CD14-positive monocyte (primary cell): ENCODE measurements at regions not wholly inside any gene's neighbourhood (a gene's known extent, or its start where the extent isn't known, plus 50 kb on each side); places are given as distances from the start of the nearest gene placed in this dataset.

Source experiments
- DNase-seq, 3 donors: peaks; one replicate each; pipeline ENCODE4 v3.0.0-alpha.2; 2011 to 2022
- H2AFZ ChIP-seq: 2 replicates; pipeline ENCODE4 v1.6.0; 2012; ENCODE audit warnings: mild to moderate bottlenecking, low read depth, low read length, inconsistent platforms; ENCODE audit not compliant: insufficient read depth, poor library complexity, severe bottlenecking
- H3K27ac ChIP-seq, 2 donors: 1 replicate in 1 of 2; 2 replicates in 1 of 2; pipeline ENCODE4 v1.5.1; 2012 to 2013; ENCODE audit warnings: low read length in 2 of 2, control low read depth in 1 of 2, inconsistent platforms in 1 of 2, low read depth in 1 of 2, mild to moderate bottlenecking in 1 of 2
- H3K27me3 ChIP-seq, 2 donors: one replicate each; pipeline versions ENCODE4 v1.6.0 to v1.6.1; 2011 to 2013; ENCODE audit warnings: low read length in 2 of 2; ENCODE audit not compliant: control insufficient read depth in 2 of 2, insufficient read depth in 2 of 2
- H3K36me3 ChIP-seq, 2 donors: replicated peaks in 1 of 2; 1 replicate in 1 of 2; 2 replicates in 1 of 2; pipeline versions ENCODE4 v1.5.1 to v1.6.1; 2012 to 2013; ENCODE audit warnings: low read length in 2 of 2, control low read depth in 1 of 2, inconsistent platforms in 1 of 2, mild to moderate bottlenecking in 1 of 2; ENCODE audit not compliant: insufficient read depth in 2 of 2, control insufficient read depth in 1 of 2
- H3K4me1 ChIP-seq, 2 donors: 1 replicate in 1 of 2; 2 replicates in 1 of 2; pipeline versions ENCODE4 v1.5.1 to v1.6.1; 2012 to 2013; ENCODE audit warnings: low read length in 2 of 2, control low read depth in 1 of 2, inconsistent platforms in 1 of 2, mild to moderate bottlenecking in 1 of 2, moderate library complexity in 1 of 2; ENCODE audit not compliant: insufficient read depth in 2 of 2, control insufficient read depth in 1 of 2
- H3K4me2 ChIP-seq: replicated peaks from 2 replicates; pipeline ENCODE3; 2012; ENCODE audit warnings: low read length, moderate library complexity, mild to moderate bottlenecking; ENCODE audit not compliant: poor library complexity, severe bottlenecking; ENCODE audit errors: extremely low read depth
- H3K4me3 ChIP-seq, 3 experiments: fragments of 200-600 bp in 1 of 3; sonication (generic) in 1 of 3; replicated peaks in 1 of 3; 1 replicate in 2 of 3; 2 replicates in 1 of 3; pipeline ENCODE4 v1.5.1; 2011 to 2013; ENCODE audit warnings: low read length in 3 of 3, mild to moderate bottlenecking in 3 of 3, control low read depth in 2 of 3, low read depth in 2 of 3, inconsistent platforms in 1 of 3, moderate library complexity in 1 of 3
- H3K79me2 ChIP-seq: 2 replicates; pipeline ENCODE4 v1.6.0; 2012; ENCODE audit warnings: mild to moderate bottlenecking, control low read depth, inconsistent platforms, low read length, moderate library complexity; ENCODE audit not compliant: insufficient read depth
- H3K9ac ChIP-seq: 2 replicates; pipeline ENCODE4 v1.6.0; 2017; ENCODE audit warnings: low read length, mild to moderate bottlenecking; ENCODE audit not compliant: insufficient read depth, poor library complexity, severe bottlenecking
- H3K9me3 ChIP-seq, 2 donors: replicated peaks in 1 of 2; 1 replicate in 1 of 2; 2 replicates in 1 of 2; pipeline versions ENCODE4 v1.5.1 to v1.6.1; 2012 to 2013; ENCODE audit warnings: low read length in 2 of 2, control low read depth in 1 of 2; ENCODE audit not compliant: control insufficient read depth in 1 of 2, insufficient read depth in 1 of 2
- H4K20me1 ChIP-seq: 2 replicates; pipeline ENCODE4 v1.6.0; 2012; ENCODE audit warnings: mild to moderate bottlenecking, low read length, control low read depth, moderate library complexity; ENCODE audit not compliant: insufficient read depth
- H3K27ac Mint-ChIP-seq, 7 donors: one replicate each; pipeline ENCODE4 v1.8.0; 2020; ENCODE audit warnings: mild to moderate bottlenecking in 7 of 7, mixed read lengths in 7 of 7, moderate library complexity in 6 of 7, inconsistent platforms in 2 of 7
- H3K27me3 Mint-ChIP-seq, 3 donors: one replicate each; pipeline ENCODE4 v1.8.0; 2021 to 2022; ENCODE audit warnings: low read depth in 3 of 3, mild to moderate bottlenecking in 3 of 3, mixed read lengths in 3 of 3, moderate library complexity in 3 of 3, inconsistent platforms in 1 of 3
- H3K36me3 Mint-ChIP-seq, 2 donors: one replicate each; pipeline ENCODE4 v1.8.0; 2020; ENCODE audit warnings: mixed read lengths in 2 of 2, inconsistent platforms in 1 of 2, mild to moderate bottlenecking in 1 of 2
- H3K4me1 Mint-ChIP-seq: one replicate; pipeline ENCODE4 v1.8.0; 2020; ENCODE audit warnings: mild to moderate bottlenecking, mixed read lengths
- H3K4me3 Mint-ChIP-seq, 2 donors: one replicate each; pipeline ENCODE4 v1.8.0; 2020; ENCODE audit warnings: mild to moderate bottlenecking in 2 of 2, mixed read lengths in 2 of 2, moderate library complexity in 1 of 2
- H3K9me3 Mint-ChIP-seq, 7 donors: one replicate each; pipeline ENCODE4 v1.8.0; 2020 to 2022; ENCODE audit warnings: mixed read lengths in 7 of 7, mild to moderate bottlenecking in 6 of 7, moderate library complexity in 6 of 7, inconsistent platforms in 2 of 7
- CTCF ChIP-seq: fragments of 200-600 bp; IDR thresholded peaks from one replicate; pipeline ENCODE4 v1.8.0; 2022; ENCODE audit warnings: antibody characterized with exemption, mild to moderate bottlenecking
- WGBS: methylation state at CpG from one replicate; pipeline ENCODE4 v1.1.5; 2013; ENCODE audit warnings: missing lambda C conversion rate; ENCODE audit not compliant: insufficient coverage; 5-methylcytosine and 5-hydroxymethylcytosine counted together
- intact Hi-C, 2 donors: fragments of 100-400 bp; cut with micrococcal nuclease; formaldehyde crosslinking; loops; one replicate each; pipeline versions ENCODE4 v1.15.0 to v1.15.1; 2023

- Histone ChIP-seq H3K27ac (no peak overlapping the region), H3K9me3 (no peaks in the 10 kb centered on the region), H3K27me3 (no peaks in the 10 kb centered on the region), H3K4me3 (no peak overlapping the region), H4K20me1 (no peaks in the 10 kb centered on the region), H3K9ac (no peak overlapping the region), H3K36me3 (no peaks in the 10 kb centered on the region), H3K79me2 (no peaks in the 10 kb centered on the region), H3K4me1 (no peaks in the 10 kb centered on the region), H3K4me2 (no peak overlapping the region), H2AFZ (no peak overlapping the region)
- WGBS = 87% methylated on average over 3 of the region's 4 CpGs
- H3K9me3 Mint-ChIP-seq = peaks cover 0 to 3% (median 0%) of the 10 kb centered on the region in 7 donors
- H3K4me1 Mint-ChIP-seq = no peaks in the 10 kb centered on the region
- H3K36me3 Mint-ChIP-seq = no peaks in the 10 kb centered on the region
- H3K27me3 Mint-ChIP-seq = peaks cover 2 to 9% (median 2%) of the 10 kb centered on the region in 3 donors
- H3K4me3 Mint-ChIP-seq = no peak overlapping the region
- no peak for DNase-seq
- TF ChIP-seq CTCF = no peak
- intact Hi-C loops = no loop called here
- H3K27ac Mint-ChIP-seq = no peak overlapping the region
These were observed 103.8 kb upstream of the VRK1 start for GRCh38 chr14:96693252-96693820.

GRCh38 chr14:96693987-96694386, 103.2 kb upstream of the VRK1 start:
- Histone ChIP-seq H3K36me3 (no peaks in the 10 kb centered on the region), H3K27me3 (no peaks in the 10 kb centered on the region), H3K4me1 (no peaks in the 10 kb centered on the region), H3K9me3 (no peaks in the 10 kb centered on the region), H3K4me2 (no peak overlapping the region), H4K20me1 (no peaks in the 10 kb centered on the region), H3K9ac (no peak overlapping the region), H2AFZ (no peak overlapping the region), H3K27ac (no peak overlapping the region), H3K4me3 (no peak overlapping the region), H3K79me2 (no peaks in the 10 kb centered on the region)
- no peak for TF ChIP-seq CTCF
- WGBS = 60% methylated on average over 1 of the region's 4 CpGs
- Mint-ChIP-seq H3K4me3 (no peak overlapping the region), H3K4me1 (no peaks in the 10 kb centered on the region), H3K36me3 (no peaks in the 10 kb centered on the region), H3K27ac (no peak overlapping the region), H3K9me3 (peaks cover 0 to 3% (median 0%) of the 10 kb centered on the region in 7 donors), H3K27me3 (peaks cover 2 to 9% (median 3%) of the 10 kb centered on the region in 3 donors)
- intact Hi-C loops = no loop called here
- DNase-seq = no peak
